ENCODE measurements at regions not wholly inside any gene's neighbourhood (a gene's known extent, or its start where the extent isn't known, plus 50 kb on each side); places are given as distances from the start of the nearest gene placed in this dataset.

GRCh38 chrX:75609406-75609805 is 86.6 kb upstream of the ZDHHC15 start:
- TF ChIP-seq ZNF274 (IDR thresholded peaks at IDR 0.05; ENCODE audit: low read depth, low read length): no peak
- no peak for TF ChIP-seq SUZ12 (IDR thresholded peaks at IDR 0.05; ENCODE audit: extremely low read depth, insufficient read depth, insufficient read length)
